T-cell (primary cell): ENCODE measurements at regions not wholly inside any gene's neighbourhood (a gene's known extent, or its start where the extent isn't known, plus 50 kb on each side); places are given as distances from the start of the nearest gene placed in this dataset.

Experiments used
- ATAC-seq, 4 experiments: fragments of 200-7000 bp in 3 of 4; fragments of 150-1000 bp in 1 of 4; cut with Tn5 transposase; replicated peaks in 1 of 4; 1 replicate in 3 of 4; 2 replicates in 1 of 4; pipeline ENCODE4 v1.10.0; 2021; ENCODE audit warnings: moderate library complexity in 3 of 4, mild to moderate bottlenecking in 2 of 4, moderate number of reproducible peaks in 1 of 4
- CTCF ChIA-PET, 2 donors: fragments of 300-600 bp; sonication (Branson Sonifier 250); formaldehyde crosslinking; loops; one replicate each; lab custom pipeline; 2022; ENCODE audit warnings: antibody characterized with exemption in 2 of 2; lab: Charles Lee
- POLR2A ChIA-PET, 2 donors: fragments of 300-600 bp; sonication (Branson Sonifier 250); formaldehyde crosslinking; loops; one replicate each; lab custom pipeline; 2022; ENCODE audit warnings: antibody characterized with exemption in 2 of 2; lab: Charles Lee
- DNase-seq, 35 experiments: peaks; one replicate each; pipeline versions ENCODE4 v3.0.0 to v3.0.0-alpha.2; 2013 to 2023
- H3K27ac ChIP-seq: one replicate; pipeline ENCODE4 v1.5.1; 2013; ENCODE audit warnings: low read length
- H3K27me3 ChIP-seq, 2 experiments: replicated peaks in 1 of 2; 1 replicate in 1 of 2; 2 replicates in 1 of 2; pipeline versions ENCODE4 v1.6.1 to v1.7.0; 2013; ENCODE audit warnings: low read length in 1 of 2, mixed read lengths in 1 of 2; ENCODE audit not compliant: control insufficient read depth in 2 of 2, insufficient read depth in 2 of 2; ENCODE audit errors: extremely low read depth in 1 of 2
- H3K36me3 ChIP-seq, 2 donors: 1 replicate in 1 of 2; 2 replicates in 1 of 2; pipeline versions ENCODE4 v1.6.1 to v1.7.0; 2013; ENCODE audit warnings: low read length in 1 of 2; ENCODE audit not compliant: control insufficient read depth in 2 of 2, insufficient read depth in 1 of 2; ENCODE audit errors: extremely low read depth in 1 of 2
- H3K4me1 ChIP-seq, 2 experiments: 1 replicate in 1 of 2; 2 replicates in 1 of 2; pipeline versions ENCODE4 v1.6.1 to v1.7.0; 2013; ENCODE audit warnings: low read length in 2 of 2, mixed read lengths in 1 of 2; ENCODE audit not compliant: insufficient read depth in 2 of 2, control insufficient read depth in 1 of 2; ENCODE audit errors: extremely low read depth in 1 of 2
- H3K4me3 ChIP-seq, 2 donors: 1 replicate in 1 of 2; 2 replicates in 1 of 2; pipeline versions ENCODE4 v1.5.1 to v1.7.0; 2013; ENCODE audit warnings: mild to moderate bottlenecking in 2 of 2, low read length in 1 of 2, moderate library complexity in 1 of 2; ENCODE audit not compliant: control insufficient read depth in 1 of 2; ENCODE audit errors: extremely low read depth in 1 of 2
- H3K9me3 ChIP-seq: 2 replicates; pipeline ENCODE4 v1.7.0; 2013
- H3K27ac Mint-ChIP-seq, 2 donors: one replicate each; pipeline ENCODE4 v1.8.0; 2020 to 2021; ENCODE audit warnings: mild to moderate bottlenecking in 2 of 2, mixed read lengths in 2 of 2
- H3K27me3 Mint-ChIP-seq, 2 donors: one replicate each; pipeline ENCODE4 v1.8.0; 2021 to 2022; ENCODE audit warnings: mixed read lengths in 2 of 2
- H3K36me3 Mint-ChIP-seq: one replicate; pipeline ENCODE4 v1.8.0; 2021; ENCODE audit warnings: mixed read lengths
- H3K4me1 Mint-ChIP-seq, 3 donors: one replicate each; pipeline ENCODE4 v1.8.0; 2020 to 2022; ENCODE audit warnings: mixed read lengths in 3 of 3, mild to moderate bottlenecking in 1 of 3
- H3K4me3 Mint-ChIP-seq, 3 donors: one replicate each; pipeline ENCODE4 v1.8.0; 2020 to 2022; ENCODE audit warnings: mild to moderate bottlenecking in 3 of 3, mixed read lengths in 3 of 3, moderate library complexity in 3 of 3
- H3K9me3 Mint-ChIP-seq, 3 donors: one replicate each; pipeline ENCODE4 v1.8.0; 2020 to 2022; ENCODE audit warnings: mixed read lengths in 3 of 3
- WGBS: methylation state at CpG from one replicate; pipeline ENCODE4 v1.1.5; 2013; ENCODE audit warnings: missing lambda C conversion rate; ENCODE audit not compliant: insufficient coverage; 5-methylcytosine and 5-hydroxymethylcytosine counted together

DNA sequence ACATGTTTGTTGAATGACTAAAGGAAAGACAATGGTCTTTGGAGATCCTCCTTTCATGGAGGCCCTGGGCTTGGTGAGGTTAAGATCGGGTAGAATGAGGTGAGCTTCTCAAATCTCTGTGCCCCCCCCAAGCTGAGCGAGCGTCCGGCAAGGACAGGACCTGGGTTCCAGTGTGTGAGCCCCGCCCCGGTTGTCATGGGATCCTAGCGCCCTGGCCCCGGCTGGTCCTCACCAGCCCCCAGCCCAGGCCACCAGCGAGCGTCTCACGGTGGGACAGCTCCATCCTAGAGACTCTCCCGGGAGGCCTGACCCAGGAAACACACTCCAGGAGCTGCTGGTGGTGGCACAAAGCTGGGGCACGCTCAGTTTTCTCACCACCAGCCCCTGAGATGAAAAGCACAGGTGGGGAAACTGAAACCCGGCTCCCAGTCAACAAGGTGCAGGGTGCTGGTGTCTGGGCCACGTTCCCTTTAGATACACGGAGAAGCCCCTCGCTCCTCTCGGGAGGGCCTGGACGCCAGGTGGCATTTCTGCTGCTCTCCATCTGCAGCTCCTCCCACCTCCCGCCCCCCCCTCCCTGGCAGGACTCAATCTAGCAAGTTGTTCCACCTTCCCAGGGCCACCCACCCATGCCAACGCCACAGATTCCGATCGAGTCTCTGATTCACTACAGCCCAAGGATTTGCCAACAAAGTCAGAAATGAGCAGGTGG lies 131.3 kb upstream of the PPP1R26 start:
- 80% methylated on average over 18 of the region's 23 CpGs for WGBS
- Mint-ChIP-seq H3K27me3 (peaks cover 18 to 34% of the 10 kb centered on the region in 2 donors), H3K27ac (no peak overlapping the region), H3K9me3 (no peaks in the 10 kb centered on the region), H3K4me1 (no peaks in the 10 kb centered on the region), H3K4me3 (no peak overlapping the region), H3K36me3 (no peaks in the 10 kb centered on the region)
- DNase-seq (no peak), ATAC-seq (no peak)
- Histone ChIP-seq H3K4me1 (no peaks in the 10 kb centered on the region), H3K27me3 (peaks cover 0 to 49% of the 10 kb centered on the region in 2 experiments), H3K9me3 (no peaks in the 10 kb centered on the region), H3K36me3 (no peaks in the 10 kb centered on the region), H3K27ac (no peak overlapping the region), H3K4me3 (no peak overlapping the region)
- POLR2A ChIA-PET: no interaction called here
- CTCF ChIA-PET: no interaction called here

DNA sequence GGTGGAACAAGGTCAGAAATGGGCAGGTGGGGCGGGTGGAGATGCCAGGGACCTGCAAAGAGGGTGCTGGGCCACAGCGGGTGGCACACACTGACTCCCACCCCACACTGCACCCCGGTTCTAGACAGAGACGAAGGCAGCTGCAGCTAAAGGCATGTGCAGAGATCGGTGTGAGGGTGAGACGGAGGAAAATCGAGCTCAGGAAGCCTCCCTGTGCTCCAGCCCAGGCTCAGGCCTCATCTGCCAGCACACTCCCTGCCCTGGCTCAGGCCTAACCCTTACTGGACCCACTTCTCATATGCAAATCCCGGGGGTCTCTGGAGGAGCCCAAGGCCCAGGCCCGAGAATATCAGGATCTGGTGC lies 130.8 kb upstream of the PPP1R26 start:
- H3K27me3 ChIP-seq: peaks cover 0 to 46% of the 10 kb centered on the region in 2 experiments
- POLR2A ChIA-PET: no interaction called here
- 64% methylated on average over 6 of the region's 9 CpGs for WGBS
- H3K36me3 Mint-ChIP-seq: no peaks in the 10 kb centered on the region
- no peaks in the 10 kb centered on the region for H3K4me1 ChIP-seq
- H3K27ac ChIP-seq: no peak overlapping the region
- no peak overlapping the region for H3K4me3 Mint-ChIP-seq
- H3K27ac Mint-ChIP-seq: no peak overlapping the region
- ATAC-seq (no peak), DNase-seq (no peak)
- H3K36me3 ChIP-seq: no peaks in the 10 kb centered on the region
- no peaks in the 10 kb centered on the region for H3K9me3 Mint-ChIP-seq
- CTCF ChIA-PET: no interaction called here
- no peak overlapping the region for H3K4me3 ChIP-seq
- H3K27me3 Mint-ChIP-seq: peaks cover 18 to 34% of the 10 kb centered on the region in 2 donors
- no peaks in the 10 kb centered on the region for H3K4me1 Mint-ChIP-seq
- no peaks in the 10 kb centered on the region for H3K9me3 ChIP-seq

DNA sequence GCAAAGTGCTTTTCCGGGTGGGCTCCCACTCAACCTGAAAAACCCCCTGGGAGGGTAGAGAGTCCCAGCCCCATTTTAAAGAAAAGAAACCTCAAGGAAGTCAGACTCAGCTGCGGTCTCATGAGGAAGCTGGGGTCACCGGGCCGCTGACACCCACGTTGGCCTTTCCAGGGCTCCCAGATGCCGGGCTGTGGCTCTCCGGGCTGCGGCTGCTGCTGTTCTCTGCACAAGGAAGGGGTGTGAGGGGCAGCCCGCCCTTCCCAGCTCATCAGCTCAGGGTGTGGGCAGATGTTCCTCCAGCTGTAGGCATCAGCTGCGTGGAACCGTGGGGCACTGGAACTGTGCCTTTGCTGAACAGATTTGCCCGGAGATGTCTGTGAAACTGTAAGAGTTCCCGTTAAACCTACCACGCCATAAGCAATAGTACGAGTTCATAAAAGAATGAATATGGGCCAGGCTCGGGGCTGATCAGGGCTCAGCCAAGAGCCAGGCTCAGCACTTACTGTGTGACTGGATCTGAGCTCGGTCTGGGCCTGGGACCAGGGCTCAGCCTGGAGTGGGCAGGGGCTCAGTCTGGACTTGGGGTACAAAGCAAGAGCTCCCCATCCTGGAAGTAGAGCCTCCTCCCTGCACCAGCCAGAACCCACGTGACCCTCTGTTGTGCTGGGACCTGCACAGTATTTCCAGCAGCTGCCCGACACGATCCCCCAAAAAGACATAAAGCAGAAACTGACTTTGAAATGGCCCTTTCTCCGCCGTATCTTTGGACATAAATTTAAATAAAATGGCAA lies 130.2 kb upstream of the PPP1R26 start:
- Mint-ChIP-seq H3K27me3 (peaks cover 18 to 34% of the 10 kb centered on the region in 2 donors), H3K4me1 (no peaks in the 10 kb centered on the region), H3K4me3 (no peak overlapping the region), H3K9me3 (no peaks in the 10 kb centered on the region), H3K36me3 (no peaks in the 10 kb centered on the region), H3K27ac (no peak overlapping the region)
- H3K9me3 ChIP-seq: no peaks in the 10 kb centered on the region
- CTCF ChIA-PET: no interaction called here
- H3K27me3 ChIP-seq: peaks cover 0 to 40% of the 10 kb centered on the region in 2 experiments
- WGBS: 84% methylated on average over 21 of the region's 22 CpGs
- no peak for ATAC-seq
- no peak for DNase-seq
- POLR2A ChIA-PET: no interaction called here
- H3K4me1 ChIP-seq: no peaks in the 10 kb centered on the region
- H3K36me3 ChIP-seq: no peaks in the 10 kb centered on the region
- no peak overlapping the region for H3K4me3 ChIP-seq
- no peak overlapping the region for H3K27ac ChIP-seq

DNA sequence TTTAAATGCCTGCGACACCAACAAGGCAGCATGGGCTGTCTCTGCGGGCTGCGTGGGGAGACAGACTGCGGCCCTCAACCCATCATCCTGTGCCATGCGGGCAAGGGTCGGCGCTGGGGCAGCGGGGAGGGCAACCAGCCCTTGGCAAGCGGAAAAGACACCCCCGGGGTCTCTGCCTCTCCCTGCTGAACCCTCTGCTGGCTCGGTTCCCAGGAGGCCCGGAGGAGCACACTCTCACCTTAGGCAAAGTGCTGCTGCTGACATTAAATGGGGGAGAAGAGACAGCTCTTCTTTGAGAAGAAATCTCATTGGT lies 129.6 kb upstream of the PPP1R26 start:
- Mint-ChIP-seq H3K27me3 (peaks cover 16 to 31% of the 10 kb centered on the region in 2 donors), H3K27ac (no peak overlapping the region), H3K9me3 (no peaks in the 10 kb centered on the region), H3K36me3 (no peaks in the 10 kb centered on the region), H3K4me1 (no peaks in the 10 kb centered on the region), H3K4me3 (no peak overlapping the region)
- no peaks in the 10 kb centered on the region for H3K4me1 ChIP-seq
- CTCF ChIA-PET: no interaction called here
- no peaks in the 10 kb centered on the region for H3K36me3 ChIP-seq
- no peaks in the 10 kb centered on the region for H3K9me3 ChIP-seq
- WGBS: 84% methylated on average over 12 of the region's 12 CpGs
- no peak overlapping the region for H3K27ac ChIP-seq
- H3K4me3 ChIP-seq: no peak overlapping the region
- POLR2A ChIA-PET: no interaction called here
- DNase-seq: no peak
- peaks cover 0 to 36% of the 10 kb centered on the region in 2 experiments for H3K27me3 ChIP-seq
- ATAC-seq: no peak

DNA sequence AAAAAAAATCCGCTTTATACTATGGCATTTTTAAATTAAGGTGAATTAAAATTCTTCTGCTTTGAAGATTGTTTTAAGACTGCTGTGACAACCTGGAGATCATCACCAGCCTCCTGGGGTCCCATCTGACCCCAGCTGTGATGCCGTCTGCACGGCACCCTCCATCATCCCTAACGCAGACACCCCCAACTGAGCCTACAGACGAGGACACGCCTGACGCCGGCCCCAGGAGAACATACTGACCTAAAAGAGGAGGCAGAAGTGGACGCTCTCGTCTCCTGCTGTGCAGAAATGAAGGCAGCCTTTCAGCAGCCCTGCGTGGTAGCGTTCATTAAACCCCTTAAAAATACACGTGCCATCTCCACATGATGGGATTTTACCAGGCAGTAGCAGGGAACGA lies 125.6 kb upstream of the PPP1R26 start:
- H3K9me3 ChIP-seq: no peaks in the 10 kb centered on the region
- ATAC-seq (no peak), DNase-seq (no peak)
- no peak overlapping the region for H3K4me3 ChIP-seq
- Mint-ChIP-seq H3K36me3 (no peaks in the 10 kb centered on the region), H3K27ac (no peak overlapping the region), H3K27me3 (peaks cover 6 to 14% of the 10 kb centered on the region in 2 donors), H3K4me3 (no peak overlapping the region), H3K4me1 (no peaks in the 10 kb centered on the region), H3K9me3 (no peaks in the 10 kb centered on the region)
- H3K27me3 ChIP-seq: peaks cover 0 to 23% of the 10 kb centered on the region in 2 experiments
- ChIA-PET CTCF (no interaction called here), POLR2A (no interaction called here)
- no peaks in the 10 kb centered on the region for H3K4me1 ChIP-seq
- no peak overlapping the region for H3K27ac ChIP-seq
- H3K36me3 ChIP-seq: no peaks in the 10 kb centered on the region
- WGBS: 88% methylated on average over 11 of the region's 14 CpGs

GRCh38 chr9:135355521-135356011 lies 124.0 kb upstream of the PPP1R26 start:
- no peaks in the 10 kb centered on the region for H3K36me3 ChIP-seq
- no peak for ATAC-seq
- H3K9me3 ChIP-seq: no peaks in the 10 kb centered on the region
- 88% methylated on average over 15 of the region's 19 CpGs for WGBS
- H3K4me1 Mint-ChIP-seq: peaks cover 0 to 2% (median 0%) of the 10 kb centered on the region in 3 donors
- peaks cover 0 to 16% of the 10 kb centered on the region in 2 experiments for H3K27me3 ChIP-seq
- H3K4me1 ChIP-seq: peaks cover 0 to 6% of the 10 kb centered on the region in 2 experiments
- no peak overlapping the region for H3K4me3 ChIP-seq
- no peak for DNase-seq
- H3K27me3 Mint-ChIP-seq: peaks cover 3 to 6% of the 10 kb centered on the region in 2 donors
- no peak overlapping the region for H3K27ac Mint-ChIP-seq
- ChIA-PET CTCF (no interaction called here), POLR2A (interaction anchor here in 1 of 2 donors (0.5 kb wide), 1 partner anchor 14 kb away, joined by 4 read pairs; no protein-coding TSS in a partner anchor)
- H3K27ac ChIP-seq: no peak overlapping the region
- H3K36me3 Mint-ChIP-seq: no peaks in the 10 kb centered on the region
- H3K9me3 Mint-ChIP-seq: no peaks in the 10 kb centered on the region
- no peak overlapping the region for H3K4me3 Mint-ChIP-seq
